ENCODE measurements at regions not wholly inside any gene's neighbourhood (a gene's known extent, or its start where the extent isn't known, plus 50 kb on each side); places are given as distances from the start of the nearest gene placed in this dataset.

- H4K8ac ChIP-seq (ENCODE audit: low read length): no peak overlapping the region
Measured at GRCh38 chr7:46389146-46389545, 468.1 kb upstream of the IGFBP3 start.

GRCh38 chr7:46387646-46388045 is 466.6 kb upstream of the IGFBP3 start:
- no peaks in the 10 kb centered on the region for H3K79me1 ChIP-seq (replicated peaks; ENCODE audit: low read length, poor library complexity, severe bottlenecking)
- H3K18ac ChIP-seq (ENCODE audit: low read depth in 1 of 2, low read length in 2 of 2): no peak overlapping the region
- H3K36me3 ChIP-seq (ENCODE audit: control insufficient read depth in 1 of 2, insufficient read depth in 2 of 2, low read depth in 1 of 2, low read length in 2 of 2): no peaks in the 10 kb centered on the region
- H3K27ac ChIP-seq (ENCODE audit: low read length, poor library complexity, severe bottlenecking): no peak overlapping the region
- H3K23ac ChIP-seq (ENCODE audit: low read length in 2 of 2): no peak overlapping the region
- no peaks in the 10 kb centered on the region for H3K4me1 ChIP-seq (ENCODE audit: control insufficient read depth, insufficient read depth, low read depth, low read length)
- no peak overlapping the region for H4K8ac ChIP-seq (ENCODE audit: low read length)
- H3K9me3 ChIP-seq (ENCODE audit: control insufficient read depth, low read length): no peaks in the 10 kb centered on the region
- H3K9ac ChIP-seq (ENCODE audit: low read length): peak overlapping the region; percentile 84
- H3K27me3 ChIP-seq (ENCODE audit: control insufficient read depth in 1 of 2, insufficient read depth in 1 of 2, low read length in 2 of 2): no peaks in the 10 kb centered on the region
- no peak overlapping the region for H3K4ac ChIP-seq (ENCODE audit: low read depth in 1 of 2, low read length in 2 of 2)
- H3K4me3 ChIP-seq (ENCODE audit: insufficient read depth in 1 of 2, low read depth in 1 of 2, low read length in 2 of 2): no peak overlapping the region
- H3K4me2 ChIP-seq (ENCODE audit: low read length, poor library complexity, severe bottlenecking): no peak overlapping the region
- no peak overlapping the region for H2BK5ac ChIP-seq (ENCODE audit: low read depth, low read length, poor library complexity, severe bottlenecking)
- H2BK15ac ChIP-seq (ENCODE audit: low read depth, poor library complexity, severe bottlenecking): no peak overlapping the region
- H3K14ac ChIP-seq (ENCODE audit: low read length in 2 of 2): no peak overlapping the region
- no peak overlapping the region for H2BK12ac ChIP-seq (ENCODE audit: low read length in 2 of 2)
- H2AFZ ChIP-seq (ENCODE audit: low read depth, low read length): no peak overlapping the region
- peak; percentile 49 for DNase-seq
- no peak overlapping the region for H4K91ac ChIP-seq (ENCODE audit: low read length)
- no peak overlapping the region for H2AK5ac ChIP-seq (ENCODE audit: low read length, severe bottlenecking)
- 91% methylated on average over 1 of the region's 1 CpG for WGBS
- no peak overlapping the region for H2BK120ac ChIP-seq (ENCODE audit: low read depth, low read length)

More at GRCh38 chr7:46389146-46389545, 468.1 kb upstream of the IGFBP3 start:
- H2BK120ac ChIP-seq (ENCODE audit: low read depth, low read length): no peak overlapping the region
- no peaks in the 10 kb centered on the region for H3K4me1 ChIP-seq (ENCODE audit: control insufficient read depth, insufficient read depth, low read depth, low read length)
- 92% methylated on average over 3 of the region's 3 CpGs for WGBS
- peak overlapping the region; percentile 31 to 85 for H2BK12ac ChIP-seq (ENCODE audit: low read length in 2 of 2)
- H3K9ac ChIP-seq (ENCODE audit: low read length): no peak overlapping the region
- no peak overlapping the region for H3K18ac ChIP-seq (ENCODE audit: low read depth in 1 of 2, low read length in 2 of 2)
- DNase-seq: no peak
- no peaks in the 10 kb centered on the region for H3K79me1 ChIP-seq (replicated peaks; ENCODE audit: low read length, poor library complexity, severe bottlenecking)
- H3K36me3 ChIP-seq (ENCODE audit: control insufficient read depth in 1 of 2, insufficient read depth in 2 of 2, low read depth in 1 of 2, low read length in 2 of 2): no peaks in the 10 kb centered on the region
- H3K27me3 ChIP-seq (ENCODE audit: control insufficient read depth in 1 of 2, insufficient read depth in 1 of 2, low read length in 2 of 2): no peaks in the 10 kb centered on the region
- no peak overlapping the region for H2AFZ ChIP-seq (ENCODE audit: low read depth, low read length)
- no peak overlapping the region for H2BK15ac ChIP-seq (ENCODE audit: low read depth, poor library complexity, severe bottlenecking)
- H4K91ac ChIP-seq (ENCODE audit: low read length): peak overlapping the region; percentile 1
- no peak overlapping the region for H3K4me2 ChIP-seq (ENCODE audit: low read length, poor library complexity, severe bottlenecking)
- H3K27ac ChIP-seq (ENCODE audit: low read length, poor library complexity, severe bottlenecking): no peak overlapping the region
- H3K14ac ChIP-seq (ENCODE audit: low read length in 2 of 2): no peak overlapping the region
- H3K23ac ChIP-seq (ENCODE audit: low read length in 2 of 2): no peak overlapping the region
- no peak overlapping the region for H2AK5ac ChIP-seq (ENCODE audit: low read length, severe bottlenecking)
- no peak overlapping the region for H3K4me3 ChIP-seq (ENCODE audit: insufficient read depth in 1 of 2, low read depth in 1 of 2, low read length in 2 of 2)
- H3K4ac ChIP-seq (ENCODE audit: low read depth in 1 of 2, low read length in 2 of 2): peak overlapping the region; percentile 1 to 89
- H3K9me3 ChIP-seq (ENCODE audit: control insufficient read depth, low read length): no peaks in the 10 kb centered on the region
- H2BK5ac ChIP-seq (ENCODE audit: low read depth, low read length, poor library complexity, severe bottlenecking): no peak overlapping the region

- Histone ChIP-seq H3K4ac (ENCODE audit: low read depth in 1 of 2, low read length in 2 of 2) (peak overlapping the region in 1 of 2 experiments; percentile 69), H2AK5ac (ENCODE audit: low read length, severe bottlenecking) (peak overlapping the region; percentile 49), H3K36me3 (ENCODE audit: control insufficient read depth in 1 of 2, insufficient read depth in 2 of 2, low read depth in 1 of 2, low read length in 2 of 2) (no peaks in the 10 kb centered on the region), H3K4me2 (ENCODE audit: low read length, poor library complexity, severe bottlenecking) (no peak overlapping the region), H2BK15ac (ENCODE audit: low read depth, poor library complexity, severe bottlenecking) (no peak overlapping the region), H3K79me1 (replicated peaks; ENCODE audit: low read length, poor library complexity, severe bottlenecking) (no peaks in the 10 kb centered on the region), H3K4me3 (ENCODE audit: insufficient read depth in 1 of 2, low read depth in 1 of 2, low read length in 2 of 2) (no peak overlapping the region), H3K9me3 (ENCODE audit: control insufficient read depth, low read length) (peaks cover 7% of the 10 kb centered on the region), H3K23ac (ENCODE audit: low read length in 2 of 2) (no peak overlapping the region), H2AFZ (ENCODE audit: low read depth, low read length) (no peak overlapping the region), H2BK5ac (ENCODE audit: low read depth, low read length, poor library complexity, severe bottlenecking) (no peak overlapping the region), H2BK12ac (ENCODE audit: low read length in 2 of 2) (peak overlapping the region; percentile 59 to 68), H3K9ac (ENCODE audit: low read length) (peak overlapping the region; percentile 84), H3K27ac (ENCODE audit: low read length, poor library complexity, severe bottlenecking) (no peak overlapping the region), H3K14ac (ENCODE audit: low read length in 2 of 2) (no peak overlapping the region), H3K27me3 (ENCODE audit: control insufficient read depth in 1 of 2, insufficient read depth in 1 of 2, low read length in 2 of 2) (no peaks in the 10 kb centered on the region), H4K91ac (ENCODE audit: low read length) (peak overlapping the region; percentile 41), H3K4me1 (ENCODE audit: control insufficient read depth, insufficient read depth, low read depth, low read length) (no peaks in the 10 kb centered on the region), H4K8ac (ENCODE audit: low read length) (no peak overlapping the region), H2BK120ac (ENCODE audit: low read depth, low read length) (peak overlapping the region; percentile 66), H3K18ac (ENCODE audit: low read depth in 1 of 2, low read length in 2 of 2) (peak overlapping the region; percentile 11 to 46)
- 86% methylated on average over 4 of the region's 6 CpGs for WGBS
- DNase-seq: peak; percentile 13
Measured at GRCh38 chr7:46386428-46387399, 465.6 kb upstream of the IGFBP3 start.

GRCh38 chr7:46385662-46386309 is 464.7 kb upstream of the IGFBP3 start:
- peak overlapping the region; percentile 84 for H3K9ac ChIP-seq (ENCODE audit: low read length)
- no peak overlapping the region for H3K4me2 ChIP-seq (ENCODE audit: low read length, poor library complexity, severe bottlenecking)
- peak; percentile 77 for DNase-seq
- no peaks in the 10 kb centered on the region for H3K4me1 ChIP-seq (ENCODE audit: control insufficient read depth, insufficient read depth, low read depth, low read length)
- H3K4ac ChIP-seq (ENCODE audit: low read depth in 1 of 2, low read length in 2 of 2): no peak overlapping the region
- H2AK5ac ChIP-seq (ENCODE audit: low read length, severe bottlenecking): no peak overlapping the region
- no peak overlapping the region for H4K91ac ChIP-seq (ENCODE audit: low read length)
- no peaks in the 10 kb centered on the region for H3K36me3 ChIP-seq (ENCODE audit: control insufficient read depth in 1 of 2, insufficient read depth in 2 of 2, low read depth in 1 of 2, low read length in 2 of 2)
- no peak overlapping the region for H3K18ac ChIP-seq (ENCODE audit: low read depth in 1 of 2, low read length in 2 of 2)
- no peaks in the 10 kb centered on the region for H3K79me1 ChIP-seq (replicated peaks; ENCODE audit: low read length, poor library complexity, severe bottlenecking)
- no peak overlapping the region for H2BK5ac ChIP-seq (ENCODE audit: low read depth, low read length, poor library complexity, severe bottlenecking)
- no peak overlapping the region for H3K14ac ChIP-seq (ENCODE audit: low read length in 2 of 2)
- H3K9me3 ChIP-seq (ENCODE audit: control insufficient read depth, low read length): peaks cover 7% of the 10 kb centered on the region
- H3K4me3 ChIP-seq (ENCODE audit: insufficient read depth in 1 of 2, low read depth in 1 of 2, low read length in 2 of 2): no peak overlapping the region
- H2BK15ac ChIP-seq (ENCODE audit: low read depth, poor library complexity, severe bottlenecking): no peak overlapping the region
- H3K27me3 ChIP-seq (ENCODE audit: control insufficient read depth in 1 of 2, insufficient read depth in 1 of 2, low read length in 2 of 2): no peaks in the 10 kb centered on the region
- no peak overlapping the region for H2BK120ac ChIP-seq (ENCODE audit: low read depth, low read length)
- no peak overlapping the region for H2AFZ ChIP-seq (ENCODE audit: low read depth, low read length)
- H3K23ac ChIP-seq (ENCODE audit: low read length in 2 of 2): no peak overlapping the region
- no peak overlapping the region for H3K27ac ChIP-seq (ENCODE audit: low read length, poor library complexity, severe bottlenecking)
- H2BK12ac ChIP-seq (ENCODE audit: low read length in 2 of 2): no peak overlapping the region
- H4K8ac ChIP-seq (ENCODE audit: low read length): no peak overlapping the region

All from mesenchymal stem cell (in vitro differentiated cells and primary cell).